HL-60 (cell line): ENCODE measurements at regions not wholly inside any gene's neighbourhood (a gene's known extent, or its start where the extent isn't known, plus 50 kb on each side); places are given as distances from the start of the nearest gene placed in this dataset.

Experiments
- CTCF ChIP-seq: IDR thresholded peaks from one replicate; pipeline ENCODE4 v1.5.1; 2011; ENCODE audit warnings: low read length, control low read depth, inconsistent platforms; ENCODE audit not compliant: insufficient read depth
- GABPA ChIP-seq: IDR thresholded peaks from 2 replicates; pipeline ENCODE4 v1.6.1; 2012; ENCODE audit warnings: low read depth
- POLR2AphosphoS5 ChIP-seq: IDR thresholded peaks from 2 replicates; pipeline ENCODE4 v1.6.1; 2012; ENCODE audit warnings: low read depth
- REST ChIP-seq: IDR thresholded peaks from 2 replicates; pipeline ENCODE4 v1.6.1; 2012; ENCODE audit warnings: low read depth; ENCODE audit not compliant: insufficient replicate concordance
- SPI1 ChIP-seq: IDR thresholded peaks from 2 replicates; pipeline ENCODE4 v1.6.1; 2012; ENCODE audit warnings: low read depth, mild to moderate bottlenecking, borderline replicate concordance

- no peak for TF ChIP-seq CTCF
- no peak for TF ChIP-seq POLR2AphosphoS5
- no peak for TF ChIP-seq GABPA
- TF ChIP-seq REST, result no peak
- no peak for TF ChIP-seq SPI1
Observed at GRCh38 chr7:83836028-83836427, 187.1 kb upstream of the SEMA3E start.
